Renal cortex interstitium (tissue), 11 donors: ENCODE measurements at regions not wholly inside any gene's neighbourhood (a gene's known extent, or its start where the extent isn't known, plus 50 kb on each side); places are given as distances from the start of the nearest gene placed in this dataset.
"Not testable (repeated sequence)": the region's sequence is repeated elsewhere in the genome, so short reads cannot be mapped to it uniquely, and the experiment has no call there.

Experiments used
- DNase-seq, 11 donors: peaks; one replicate each; pipeline ENCODE4 v3.0.0-alpha.2; 2013; ENCODE audit warnings: low read depth in 9 of 11, low spot score in 4 of 11; ENCODE audit errors: extremely low read depth in 1 of 11

- not testable (repeated sequence) for DNase-seq
These were observed 513.4 kb downstream of the AMY1C start for GRCh38 chr1:104263110-104263509.

- DNase-seq = no peak
These were observed 514.8 kb downstream of the AMY1C start for GRCh38 chr1:104264521-104264920.

GRCh38 chr1:104265163-104265562 is 515.5 kb downstream of the AMY1C start:
- no peak for DNase-seq

- DNase-seq = no peak
These were observed 516.9 kb downstream of the AMY1C start for GRCh38 chr1:104266612-104267011.

GRCh38 chr1:104288322-104288721 is 538.6 kb downstream of the AMY1C start:
- not testable (repeated sequence) for DNase-seq

GRCh38 chr1:104291156-104291555 is 541.5 kb downstream of the AMY1C start:
- no peak for DNase-seq

GRCh38 chr1:104294259-104294658 is 544.6 kb downstream of the AMY1C start:
- peak in 1 of 11 donors; percentile 0 for DNase-seq

GRCh38 chr1:104295511-104295910 is 545.8 kb downstream of the AMY1C start:
- DNase-seq = no peak

- DNase-seq = no peak
These were observed 560.0 kb downstream of the AMY1C start for GRCh38 chr1:104309673-104310072.

GRCh38 chr1:104315823-104316222 is 566.1 kb downstream of the AMY1C start:
- no peak for DNase-seq

GRCh38 chr1:104322131-104322530 is 572.4 kb downstream of the AMY1C start:
- DNase-seq = no peak

GRCh38 chr1:104329278-104329677 is 579.6 kb downstream of the AMY1C start:
- no peak for DNase-seq

GRCh38 chr1:104331763-104332162 is 582.1 kb downstream of the AMY1C start:
- no peak for DNase-seq

- DNase-seq = not testable (repeated sequence)
These were observed 588.2 kb downstream of the AMY1C start for GRCh38 chr1:104337927-104338326.

GRCh38 chr1:104341944-104342343 is 592.2 kb downstream of the AMY1C start:
- DNase-seq = no peak

GRCh38 chr1:104348277-104348676 is 598.6 kb downstream of the AMY1C start:
- DNase-seq = no peak

GRCh38 chr1:104353580-104353979 is 603.9 kb downstream of the AMY1C start:
- no peak for DNase-seq

GRCh38 chr1:104358086-104358485 is 608.4 kb downstream of the AMY1C start:
- no peak for DNase-seq

GRCh38 chr1:104358621-104359020 is 608.9 kb downstream of the AMY1C start:
- no peak for DNase-seq

GRCh38 chr1:104378414-104378813 is 628.7 kb downstream of the AMY1C start:
- no peak for DNase-seq

- no peak for DNase-seq
These were observed 630.3 kb downstream of the AMY1C start for GRCh38 chr1:104380003-104380402.
